Neural cell (in vitro differentiated cells): ENCODE measurements at regions not wholly inside any gene's neighbourhood (a gene's known extent, or its start where the extent isn't known, plus 50 kb on each side); places are given as distances from the start of the nearest gene placed in this dataset.
"Not testable (repeated sequence)": the region's sequence is repeated elsewhere in the genome, so short reads cannot be mapped to it uniquely, and the experiment has no call there.

Source experiments
- EZH2 ChIP-seq: fragments of 200-600, 300-800 bp; shearing (Covaris generic), sonication (generic); IDR thresholded peaks from 2 replicates; pipeline ENCODE4 v1.6.1; 2014; ENCODE audit warnings: antibody characterized with exemption, low read length, borderline replicate concordance, mild to moderate bottlenecking; ENCODE audit not compliant: insufficient read depth, poor library complexity, severe bottlenecking
- MXI1 ChIP-seq: fragments of 450-650 bp; conservative IDR thresholded peaks from 2 replicates; pipeline ENCODE4 v1.6.1; 2014; ENCODE audit warnings: antibody characterized with exemption, mild to moderate bottlenecking; ENCODE audit not compliant: poor library complexity, severe bottlenecking
- POLR2AphosphoS5 ChIP-seq: IDR thresholded peaks from 2 replicates; pipeline ENCODE4 v1.6.1; 2012
- TAF1 ChIP-seq: IDR thresholded peaks from 2 replicates; pipeline ENCODE4 v1.6.1; 2012; ENCODE audit warnings: low read depth
- TF ChIP-seq, protein P1 (sequence below): fragments of 450-650 bp; IDR thresholded peaks from 2 replicates; pipeline ENCODE4 v1.5.1; 2014; ENCODE audit warnings: antibody characterized with exemption, mild to moderate bottlenecking, moderate library complexity; ENCODE audit not compliant: poor library complexity, severe bottlenecking

DNA sequence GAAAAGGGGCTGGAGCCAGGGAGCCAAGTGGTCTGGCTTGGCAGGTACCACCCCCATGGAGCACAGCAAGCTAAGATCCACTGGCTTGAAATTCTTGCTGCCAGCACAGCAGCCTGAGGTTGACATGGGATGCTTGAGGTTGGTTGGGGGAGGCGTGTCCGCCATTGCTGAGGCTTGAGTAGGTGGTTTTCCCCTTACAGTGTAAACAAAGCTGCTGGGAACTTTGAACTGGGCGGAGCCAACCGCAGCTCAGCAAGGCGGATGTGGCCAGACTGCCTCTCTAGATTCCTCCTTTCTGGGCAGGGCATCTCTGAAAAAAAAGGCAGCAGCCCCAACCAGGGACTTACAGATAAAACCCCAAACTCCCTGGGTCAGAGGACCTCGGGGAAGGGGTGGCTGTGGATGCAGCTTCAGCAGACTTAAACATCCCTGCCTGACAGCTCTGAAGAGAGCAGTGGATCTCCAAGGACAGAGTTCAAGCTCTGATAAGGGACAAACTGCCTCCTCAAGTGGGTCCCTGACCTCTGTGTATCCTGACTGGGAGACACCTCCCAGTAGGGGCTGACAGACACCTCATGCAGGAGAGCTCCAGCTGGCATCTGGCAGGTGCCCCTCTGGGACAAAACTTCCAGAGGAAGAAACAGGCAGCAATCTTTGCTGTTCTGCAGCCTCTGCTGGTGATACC lies 77.5 kb upstream of the WDFY3 start:
- TF ChIP-seq MXI1, TAF1, EZH2, POLR2AphosphoS5: not testable (repeated sequence)
- TF ChIP-seq, protein P1, sequence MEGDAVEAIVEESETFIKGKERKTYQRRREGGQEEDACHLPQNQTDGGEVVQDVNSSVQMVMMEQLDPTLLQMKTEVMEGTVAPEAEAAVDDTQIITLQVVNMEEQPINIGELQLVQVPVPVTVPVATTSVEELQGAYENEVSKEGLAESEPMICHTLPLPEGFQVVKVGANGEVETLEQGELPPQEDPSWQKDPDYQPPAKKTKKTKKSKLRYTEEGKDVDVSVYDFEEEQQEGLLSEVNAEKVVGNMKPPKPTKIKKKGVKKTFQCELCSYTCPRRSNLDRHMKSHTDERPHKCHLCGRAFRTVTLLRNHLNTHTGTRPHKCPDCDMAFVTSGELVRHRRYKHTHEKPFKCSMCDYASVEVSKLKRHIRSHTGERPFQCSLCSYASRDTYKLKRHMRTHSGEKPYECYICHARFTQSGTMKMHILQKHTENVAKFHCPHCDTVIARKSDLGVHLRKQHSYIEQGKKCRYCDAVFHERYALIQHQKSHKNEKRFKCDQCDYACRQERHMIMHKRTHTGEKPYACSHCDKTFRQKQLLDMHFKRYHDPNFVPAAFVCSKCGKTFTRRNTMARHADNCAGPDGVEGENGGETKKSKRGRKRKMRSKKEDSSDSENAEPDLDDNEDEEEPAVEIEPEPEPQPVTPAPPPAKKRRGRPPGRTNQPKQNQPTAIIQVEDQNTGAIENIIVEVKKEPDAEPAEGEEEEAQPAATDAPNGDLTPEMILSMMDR: not testable (repeated sequence)
